OCI-M2 (cell line): ENCODE measurements at regions not wholly inside any gene's neighbourhood (a gene's known extent, or its start where the extent isn't known, plus 50 kb on each side); places are given as distances from the start of the nearest gene placed in this dataset.

ENCODE experiments used
- DNase-seq: peaks from one replicate; lab custom pipeline; 2025; ENCODE audit not compliant: unreplicated experiment; lab: John Stamatoyannopoulos, UW

DNA sequence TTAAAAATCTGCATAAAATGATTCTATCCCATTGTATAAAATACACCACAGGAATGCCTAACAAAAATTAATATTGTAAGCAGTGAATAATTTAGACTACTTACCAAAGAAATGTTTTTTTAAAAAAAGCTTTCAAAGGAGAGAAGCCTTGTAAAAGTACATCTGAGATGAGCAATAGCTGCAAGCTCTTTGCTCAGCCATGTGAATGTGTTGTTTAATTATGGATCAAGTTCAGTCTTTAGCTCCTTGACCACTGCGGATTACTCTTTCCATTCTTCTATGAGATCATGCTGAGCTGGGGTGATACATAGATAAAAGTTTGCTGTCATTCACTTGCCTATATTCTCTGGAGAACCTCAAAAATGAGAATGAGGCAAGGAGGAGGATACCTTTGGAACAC lies 782.4 kb upstream of the ZNF608 start:
- DNase-seq: no peak

DNA sequence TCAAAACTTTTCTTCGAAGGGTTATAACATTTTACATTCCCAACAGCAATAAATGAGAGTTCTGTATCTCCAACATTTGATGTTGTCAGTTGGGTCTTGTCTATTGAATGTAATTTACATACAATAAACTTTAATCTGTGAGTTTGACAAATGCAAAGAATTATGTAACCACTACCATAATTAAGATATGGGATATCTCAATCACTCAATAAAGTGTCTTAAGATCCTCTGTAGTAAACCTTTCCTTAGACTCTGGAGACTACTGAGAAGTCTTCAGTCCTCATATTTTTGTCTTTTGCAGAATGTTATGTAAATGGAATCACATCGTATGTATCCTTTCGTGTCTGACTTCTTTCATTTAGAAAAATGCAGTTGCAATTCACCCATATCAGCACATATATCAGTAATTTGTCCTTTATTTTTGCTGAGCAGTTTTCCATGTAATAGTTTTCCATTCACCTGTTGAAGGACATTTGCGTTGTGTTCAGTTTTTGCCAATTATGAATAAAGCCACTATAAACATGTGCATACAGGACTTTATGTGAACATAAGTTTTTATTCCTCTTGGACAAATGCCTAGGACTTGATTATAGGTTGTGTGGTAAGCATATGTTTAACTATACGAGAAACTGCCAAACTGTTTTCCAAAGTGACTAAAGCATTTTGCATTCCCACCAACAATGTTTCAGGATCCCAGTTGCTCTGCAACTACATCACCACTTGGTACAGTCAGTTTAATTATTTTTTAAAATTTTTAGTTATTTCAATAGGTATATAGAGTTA lies 784.6 kb upstream of the ZNF608 start:
- DNase-seq: no peak

DNA sequence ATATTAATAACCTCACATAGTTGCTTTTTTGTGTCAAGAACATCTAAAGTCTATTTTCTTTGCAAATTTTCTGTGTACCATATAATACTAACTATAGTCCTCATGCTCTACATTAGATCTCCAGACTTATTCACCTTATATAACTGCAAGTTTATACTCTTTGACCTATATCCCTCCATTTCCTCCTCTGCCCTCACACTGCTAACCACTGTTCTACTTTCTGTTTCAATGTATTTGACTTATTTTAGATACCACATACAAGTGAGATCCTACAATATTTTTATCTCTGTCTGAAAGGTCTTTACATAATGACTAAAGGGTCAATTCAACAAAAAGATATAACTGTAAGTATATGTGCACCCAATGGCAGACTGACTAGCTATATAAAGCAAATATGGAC lies 789.7 kb upstream of the ZNF608 start:
- DNase-seq: no peak

DNA sequence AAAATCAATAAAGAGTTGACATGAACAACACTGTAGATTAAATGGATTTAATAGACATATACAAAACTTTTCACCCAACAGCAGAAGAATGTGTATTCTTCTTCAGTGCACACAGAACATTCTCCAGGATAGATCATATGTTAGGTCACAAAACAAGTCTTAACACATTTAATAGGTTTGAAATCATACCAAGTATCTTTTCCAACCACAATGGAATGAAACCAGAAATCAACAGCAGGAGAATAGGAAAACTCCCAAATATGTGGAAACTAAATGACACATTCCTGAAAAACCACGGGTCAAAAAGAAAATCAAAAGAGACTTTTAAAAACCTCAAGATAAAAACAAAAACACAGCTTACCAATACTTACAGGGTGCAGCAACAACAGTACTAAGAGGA lies 790.1 kb upstream of the ZNF608 start:
- DNase-seq: no peak

DNA sequence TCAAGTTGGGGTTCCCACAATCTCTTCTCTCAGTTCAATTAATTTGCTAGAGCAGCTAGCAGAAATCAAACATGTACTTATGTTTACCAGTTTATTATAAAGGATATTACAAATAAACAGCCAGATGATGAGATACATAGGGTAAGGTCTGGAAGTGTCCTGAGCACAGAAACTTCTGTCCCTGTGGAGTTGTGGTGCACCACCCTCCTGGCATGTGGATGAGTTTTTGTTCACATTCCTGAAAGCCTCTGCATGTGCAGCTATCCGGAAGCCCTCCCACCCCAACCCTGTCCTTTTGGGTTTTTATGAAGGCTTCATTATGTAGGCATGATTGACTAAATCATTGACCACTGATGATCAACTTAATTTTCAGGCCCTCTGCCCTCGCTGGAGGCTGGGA lies 791.2 kb upstream of the ZNF608 start:
- DNase-seq: no peak

DNA sequence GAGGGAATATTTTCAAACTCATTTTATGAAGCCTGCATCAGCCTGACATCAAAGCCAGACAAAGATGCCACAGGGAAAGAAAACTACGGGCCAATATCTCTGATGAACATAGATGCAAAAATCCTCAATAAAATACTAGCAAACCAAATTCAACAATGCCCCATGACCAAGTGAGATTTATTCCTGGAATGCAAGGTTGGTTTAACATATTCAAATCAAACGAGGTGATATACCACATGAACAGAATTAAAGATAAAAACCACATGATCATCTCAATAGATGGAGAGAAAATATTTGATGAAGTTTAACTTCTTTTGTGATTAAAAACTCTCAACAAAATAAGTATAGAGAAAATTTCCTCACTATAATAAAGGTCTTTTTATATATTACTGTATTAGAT lies 792.0 kb upstream of the ZNF608 start:
- no peak for DNase-seq

DNA sequence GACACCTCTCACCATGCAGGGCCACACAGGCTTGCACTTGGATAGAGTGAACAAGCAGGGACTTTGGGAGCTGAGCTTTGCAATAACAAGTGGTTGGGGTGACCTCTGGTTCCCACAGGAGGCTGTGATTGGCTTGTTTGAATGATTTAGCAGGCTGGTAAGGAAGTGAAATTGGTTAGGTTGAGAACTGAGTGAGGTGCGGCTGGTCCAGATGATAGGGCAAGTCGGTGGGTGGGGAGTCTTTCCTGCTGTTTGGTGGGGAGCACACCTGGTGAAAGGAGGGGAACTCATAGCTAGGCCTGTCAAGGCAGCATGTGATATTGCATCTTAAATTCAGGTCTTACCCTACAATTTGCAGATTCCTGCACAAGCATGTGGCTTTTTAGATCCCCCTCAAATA lies 794.6 kb upstream of the ZNF608 start:
- no peak for DNase-seq

DNA sequence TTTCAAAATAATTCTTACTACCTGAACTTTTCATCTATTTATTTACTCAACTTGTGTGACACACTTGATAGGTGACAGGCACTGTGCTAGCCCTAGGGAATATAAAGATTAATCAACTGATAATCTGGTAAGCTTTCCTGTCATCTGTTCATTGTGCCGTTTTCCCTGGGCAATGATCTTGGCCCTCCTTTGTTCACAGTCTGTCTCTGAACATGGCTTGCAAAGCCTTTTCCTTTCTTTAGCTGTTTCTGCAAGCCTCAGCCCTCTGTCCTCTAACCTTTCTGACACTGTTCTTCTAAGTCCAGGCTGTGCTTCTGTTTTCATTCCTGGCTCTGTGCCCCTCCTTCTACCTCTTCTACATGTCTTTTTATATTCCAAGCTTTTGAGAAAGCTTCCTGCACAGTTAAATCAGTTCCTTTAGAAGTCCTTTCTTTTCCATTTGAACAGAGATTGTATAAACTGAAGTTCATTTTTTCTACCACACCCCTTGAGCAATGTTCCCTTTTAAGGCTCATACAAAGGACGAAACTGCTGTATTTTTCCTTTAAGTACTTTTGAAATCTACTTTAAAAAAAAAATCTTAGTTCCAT lies 803.0 kb upstream of the ZNF608 start:
- DNase-seq: no peak

DNA sequence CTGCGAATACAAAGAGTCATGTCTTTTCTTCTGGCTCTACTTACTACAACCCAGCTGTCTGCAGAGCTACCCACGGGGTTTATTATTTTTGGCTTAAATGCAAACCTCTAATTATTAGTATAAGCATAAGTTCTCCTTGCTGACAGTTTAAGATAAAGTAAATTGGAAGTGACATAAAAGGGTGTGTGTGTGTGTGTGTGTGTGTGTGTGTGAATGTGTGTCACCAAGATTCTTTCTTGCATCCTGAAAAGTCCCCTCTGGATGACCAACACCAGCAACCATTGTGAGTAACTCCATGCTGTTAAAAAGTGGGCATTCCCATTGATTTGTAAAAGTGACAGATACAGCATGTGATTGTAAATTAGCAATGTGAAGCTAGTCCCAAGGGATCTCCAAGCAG lies 803.8 kb upstream of the ZNF608 start:
- DNase-seq: no peak

DNA sequence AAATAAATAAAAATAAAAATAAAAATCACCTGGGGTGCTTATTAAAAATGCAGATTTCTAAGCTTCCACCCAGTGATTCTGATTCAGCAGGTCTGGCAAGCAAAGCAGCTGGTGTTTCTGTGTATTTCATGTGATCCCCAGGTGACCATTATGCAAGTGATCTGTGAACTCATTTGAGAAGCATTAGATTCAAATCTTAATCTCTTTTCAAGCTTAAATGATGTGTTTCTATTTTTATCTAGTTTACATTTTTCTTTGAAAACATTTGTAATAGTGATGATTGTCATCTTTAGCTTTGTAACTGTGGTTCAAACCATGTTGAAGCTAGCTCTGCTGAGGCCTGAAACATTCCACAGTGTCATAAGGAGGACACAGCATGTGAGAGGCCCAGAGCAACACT lies 804.8 kb upstream of the ZNF608 start:
- DNase-seq: no peak

DNA sequence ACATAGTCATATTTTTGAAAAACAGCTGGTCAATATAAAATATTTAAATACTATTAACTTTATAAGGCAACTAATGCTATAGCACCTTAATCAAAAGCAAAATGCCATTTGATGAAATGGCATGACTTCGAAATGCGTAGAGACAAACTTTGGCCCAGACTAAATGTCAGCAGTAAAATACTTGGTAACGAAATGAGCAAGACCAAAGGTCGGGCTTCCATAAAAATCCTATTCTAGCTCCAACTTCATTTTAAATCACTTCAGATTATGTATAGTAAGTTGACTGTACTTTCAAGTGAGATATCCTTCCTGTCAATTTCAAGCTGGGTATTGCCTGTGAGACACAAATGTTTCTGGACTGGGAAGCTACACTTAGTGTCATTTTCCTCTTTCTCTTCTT lies 805.4 kb upstream of the ZNF608 start:
- no peak for DNase-seq

DNA sequence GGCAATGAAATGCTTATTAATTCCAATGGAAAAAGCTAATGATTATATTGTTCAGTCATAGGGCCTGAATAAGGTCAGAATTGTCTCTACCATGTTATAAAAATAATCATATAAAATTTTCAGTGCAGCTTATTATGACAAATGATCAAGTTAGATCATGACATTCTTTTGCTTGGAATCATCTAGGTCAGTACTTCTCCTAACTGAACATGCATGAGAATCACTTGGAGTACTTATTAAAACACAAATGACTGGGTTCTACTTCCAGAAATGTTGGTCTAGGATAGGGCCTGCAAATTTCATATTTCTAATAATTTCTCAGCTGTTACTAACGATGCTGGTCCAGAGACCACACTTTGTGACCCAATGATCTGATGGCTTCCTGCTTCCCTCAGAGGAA lies 806.0 kb upstream of the ZNF608 start:
- no peak for DNase-seq

DNA sequence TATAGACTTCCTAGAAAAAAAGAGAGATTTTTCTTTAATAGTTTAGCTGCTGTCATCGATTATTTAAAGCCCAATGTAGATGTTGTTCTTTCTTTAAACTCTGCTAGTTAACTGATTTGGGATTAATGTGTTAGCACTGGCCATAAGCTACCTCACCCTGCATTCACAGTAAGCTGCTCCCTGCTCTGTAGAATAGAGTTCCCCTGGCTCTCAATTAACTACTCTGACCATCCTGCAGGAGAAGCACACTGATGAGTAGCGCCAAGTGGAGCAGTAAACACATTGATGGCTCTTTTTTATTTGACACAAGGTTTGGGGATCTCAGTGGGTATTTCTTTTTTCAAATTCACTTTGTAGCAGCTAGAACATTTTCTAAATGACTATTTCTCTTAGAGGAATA lies 807.9 kb upstream of the ZNF608 start:
- no peak for DNase-seq

DNA sequence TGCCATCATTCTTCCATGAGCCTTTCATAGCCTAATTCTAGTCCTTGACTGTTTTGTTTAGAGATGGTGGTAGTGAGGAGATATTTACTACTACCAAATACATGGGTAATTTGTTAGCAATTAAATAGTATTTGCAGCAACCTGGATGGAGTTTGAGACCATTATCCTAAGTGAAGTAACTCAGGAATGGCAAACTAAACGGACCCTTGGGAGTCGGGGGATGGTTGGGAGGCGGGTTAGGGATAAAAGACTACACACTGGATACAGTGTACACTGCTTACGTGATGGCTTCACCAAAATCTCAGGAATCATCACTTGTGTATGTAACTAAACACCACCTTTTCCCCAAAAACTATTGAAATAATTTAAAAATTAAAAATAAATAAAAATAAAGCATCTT lies 809.2 kb upstream of the ZNF608 start:
- no peak for DNase-seq

DNA sequence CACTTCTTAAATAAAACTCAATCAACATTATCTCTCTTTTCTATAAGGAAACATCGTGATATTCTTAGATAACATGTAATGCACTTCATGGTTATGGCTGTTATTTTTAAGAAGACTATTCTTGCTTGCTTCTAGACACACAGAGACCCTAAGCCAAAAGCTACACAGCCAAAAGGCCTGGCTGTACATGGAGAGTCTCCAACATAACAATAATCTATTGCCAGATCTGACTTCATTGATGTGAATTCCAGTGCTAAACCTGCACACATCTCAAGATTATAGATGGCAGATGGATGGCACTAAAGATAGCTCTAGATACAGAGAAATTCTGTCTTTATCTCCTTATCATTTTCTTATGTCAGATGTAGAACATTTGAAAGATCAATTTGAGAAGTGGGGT lies 811.6 kb upstream of the ZNF608 start:
- DNase-seq: no peak

DNA sequence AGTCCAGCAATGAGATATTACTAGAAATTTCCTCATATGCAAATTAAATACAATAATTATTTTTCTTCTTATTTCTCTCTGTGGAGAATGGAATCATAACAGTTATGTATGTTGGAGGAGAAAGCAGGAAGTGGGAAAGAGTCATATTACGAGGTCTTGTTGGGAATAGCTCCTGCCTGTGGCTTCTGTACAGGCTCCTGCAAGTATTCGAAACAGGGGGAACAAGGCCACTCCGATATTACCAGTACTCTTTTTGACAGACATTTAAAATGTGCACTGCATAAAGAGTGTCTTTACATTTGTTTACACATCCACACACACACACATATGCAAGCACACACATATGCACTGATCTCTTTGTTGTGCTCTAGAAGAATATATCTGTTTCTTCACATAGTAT lies 812.0 kb upstream of the ZNF608 start:
- no peak for DNase-seq

DNA sequence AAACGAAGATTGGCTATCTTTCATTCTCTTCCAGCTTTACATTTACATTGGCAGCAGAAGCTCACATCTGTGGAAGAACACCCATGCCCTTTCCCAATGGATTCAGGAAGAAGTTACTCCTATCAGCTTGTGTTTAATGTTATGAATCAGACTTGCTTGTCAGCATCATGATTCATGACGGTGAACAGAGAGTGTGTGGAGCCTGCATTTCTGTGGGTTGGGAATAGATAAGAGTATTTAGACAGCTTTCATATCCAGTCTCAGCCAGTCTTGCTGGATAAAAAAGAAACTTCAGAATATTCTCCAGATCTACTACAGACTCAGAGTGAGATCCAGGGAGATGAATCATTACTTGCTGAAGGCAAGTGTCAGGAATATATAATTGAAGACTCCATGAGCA lies 812.9 kb upstream of the ZNF608 start:
- DNase-seq: no peak

DNA sequence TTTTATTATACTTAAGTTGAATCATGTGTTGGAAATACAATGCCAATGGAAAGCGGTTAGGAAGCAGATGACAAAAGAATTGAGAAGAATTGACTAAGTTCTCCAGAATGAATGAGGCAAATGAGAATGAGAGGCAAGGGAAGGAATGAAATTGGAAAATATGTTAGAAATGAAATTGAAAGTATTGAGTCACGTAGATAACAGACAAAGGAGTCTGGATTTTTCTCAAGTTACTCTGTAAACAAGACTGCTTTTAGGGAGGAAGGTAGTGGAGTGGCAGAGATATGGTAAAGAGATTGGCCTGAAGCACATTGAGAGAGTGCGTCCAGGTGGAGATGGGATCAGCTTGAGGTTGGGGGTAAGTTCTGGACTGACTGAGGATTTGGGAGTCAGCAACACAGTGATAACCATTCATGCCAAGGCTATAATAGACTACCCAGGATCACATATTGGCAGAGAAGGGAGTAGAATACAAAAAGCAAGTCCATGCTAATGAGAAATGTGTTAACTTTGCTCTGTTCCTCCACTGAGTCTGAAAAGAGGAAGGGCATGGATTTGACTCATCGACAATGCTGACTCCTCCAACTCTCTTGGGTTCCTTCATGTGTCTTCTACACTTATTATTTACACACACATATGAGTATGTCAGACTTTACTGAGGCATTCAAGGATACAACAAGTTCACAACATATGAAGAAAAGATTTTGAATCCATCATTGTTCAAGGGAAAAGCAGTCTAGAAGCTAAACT lies 814.2 kb upstream of the ZNF608 start:
- DNase-seq: no peak

DNA sequence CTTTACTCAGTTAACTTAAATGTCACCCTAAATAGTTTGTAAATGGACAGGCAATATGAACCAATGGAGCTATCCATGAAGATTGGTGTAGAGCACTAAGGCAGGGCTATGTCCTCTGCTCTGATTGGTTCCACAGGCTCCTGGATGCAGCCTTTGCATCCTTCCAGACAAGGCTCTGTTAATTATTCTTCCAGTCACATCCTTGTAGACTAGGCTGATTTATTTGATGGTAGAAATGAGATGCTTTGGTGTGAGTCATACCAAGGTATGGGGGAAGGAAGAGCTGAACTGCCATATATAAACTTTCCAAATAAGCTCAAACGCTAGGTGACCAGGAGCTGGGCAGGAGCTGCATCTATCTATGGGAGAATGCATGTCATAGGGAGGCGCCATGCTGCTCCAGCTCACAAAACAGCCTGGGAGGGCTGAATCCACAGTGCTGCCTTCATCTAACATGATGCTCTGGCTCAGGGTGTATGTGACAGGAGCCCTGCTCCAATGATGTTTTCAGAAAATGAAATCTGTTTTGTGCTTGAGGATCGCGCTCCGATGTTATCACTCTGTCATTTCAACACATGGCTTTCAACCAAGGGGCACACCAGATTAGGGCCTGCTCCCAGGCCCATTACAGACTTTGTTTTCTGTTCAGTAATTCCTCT lies 818.0 kb upstream of the ZNF608 start:
- no peak for DNase-seq

DNA sequence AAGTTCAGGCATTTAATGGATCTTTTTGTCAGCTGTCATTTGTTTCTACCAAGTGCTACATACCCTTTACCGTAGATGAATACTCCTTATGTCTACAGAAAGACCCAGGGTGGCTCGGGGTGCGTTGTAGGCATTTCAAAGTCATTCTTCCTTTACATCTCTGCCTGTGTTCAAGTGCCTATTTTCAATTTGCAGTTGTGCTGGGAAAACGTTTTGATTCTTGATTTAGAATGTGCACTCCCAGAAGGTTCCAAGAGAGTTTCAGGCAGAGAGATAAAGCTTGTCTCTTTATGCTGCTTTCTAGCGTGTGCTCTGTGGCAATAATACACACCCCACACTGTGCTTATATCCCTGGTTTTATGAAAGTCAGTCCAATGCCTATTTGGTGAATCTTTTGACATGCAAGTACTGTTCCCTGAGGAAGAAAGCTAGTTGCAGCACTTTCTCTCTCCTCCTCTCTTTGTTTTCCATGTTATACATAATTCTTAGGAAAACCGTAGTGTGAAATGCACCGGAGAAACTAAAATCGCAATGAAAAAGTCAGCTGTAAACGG lies 828.1 kb upstream of the ZNF608 start:
- DNase-seq: no peak

DNA sequence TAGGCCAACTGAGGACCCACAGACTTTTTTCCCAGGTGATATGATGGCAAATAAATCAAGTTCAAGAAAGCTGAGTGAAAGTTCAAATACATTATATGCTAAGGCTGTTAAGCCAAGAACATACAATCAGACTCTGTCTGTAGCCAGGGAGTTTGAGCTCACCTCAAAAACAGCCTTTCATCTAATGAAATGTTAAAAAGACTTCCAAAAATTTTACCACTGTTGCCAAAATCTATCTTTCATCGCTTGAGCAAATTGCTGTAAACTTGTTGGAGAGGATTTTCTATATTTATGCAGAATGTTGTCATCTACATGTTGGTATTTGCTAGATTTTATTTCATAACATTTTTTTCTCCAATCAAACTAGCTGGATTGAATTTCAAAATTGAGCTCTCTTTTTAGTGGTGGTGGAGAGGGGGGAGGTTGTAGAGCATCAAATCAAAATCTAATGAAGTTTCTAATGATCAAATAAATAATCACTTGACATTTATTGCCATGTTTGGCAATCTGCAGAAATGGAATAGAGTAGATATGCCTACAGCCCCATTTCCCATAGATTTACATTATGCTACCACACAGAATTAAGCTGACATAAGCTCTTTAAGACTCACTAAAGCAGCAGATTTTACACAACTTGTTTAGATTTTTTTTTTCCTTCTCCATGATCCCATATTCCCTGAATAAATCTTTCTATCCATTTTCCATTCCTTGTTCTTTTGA lies 828.9 kb upstream of the ZNF608 start:
- DNase-seq: no peak
